ENCODE measurements at regions not wholly inside any gene's neighbourhood (a gene's known extent, or its start where the extent isn't known, plus 50 kb on each side); places are given as distances from the start of the nearest gene placed in this dataset.
A peak's percentile ranks its signal among the peaks of the same experiment; 100 is the strongest.

DNA sequence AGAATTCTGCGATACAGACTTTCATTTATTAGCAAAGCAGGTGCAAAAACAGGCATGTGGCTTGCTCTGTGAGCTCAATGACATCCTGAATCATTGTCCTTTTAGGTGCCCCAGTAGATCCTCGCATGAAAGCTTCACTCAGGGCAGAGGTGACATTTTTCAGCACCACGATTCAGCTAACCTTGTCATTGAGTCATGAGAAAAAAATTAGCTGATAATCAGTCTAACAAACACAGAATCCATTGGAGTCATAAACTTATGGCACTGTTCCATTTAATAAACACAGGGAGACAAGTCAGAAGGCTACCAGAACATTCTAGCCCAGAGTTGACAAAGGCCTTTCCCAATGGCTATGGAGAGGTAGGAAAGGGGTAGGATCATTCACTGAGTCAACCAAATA is 104.8 kb upstream of the RAD23B start:
- H3K4me3 Mint-ChIP-seq, result no peak overlapping the region
- peaks cover 17% of the 10 kb centered on the region for H3K9me3 Mint-ChIP-seq
- H3K36me3 Mint-ChIP-seq (ENCODE audit: low read depth), result no peaks in the 10 kb centered on the region
- H3K27ac Mint-ChIP-seq, result no peak overlapping the region
- peaks cover 3% of the 10 kb centered on the region for H3K27me3 Mint-ChIP-seq
- H3K4me1 Mint-ChIP-seq (ENCODE audit: low read depth), result no peaks in the 10 kb centered on the region
- intact Hi-C loops (cut with micrococcal nuclease), result no loop called here

DNA sequence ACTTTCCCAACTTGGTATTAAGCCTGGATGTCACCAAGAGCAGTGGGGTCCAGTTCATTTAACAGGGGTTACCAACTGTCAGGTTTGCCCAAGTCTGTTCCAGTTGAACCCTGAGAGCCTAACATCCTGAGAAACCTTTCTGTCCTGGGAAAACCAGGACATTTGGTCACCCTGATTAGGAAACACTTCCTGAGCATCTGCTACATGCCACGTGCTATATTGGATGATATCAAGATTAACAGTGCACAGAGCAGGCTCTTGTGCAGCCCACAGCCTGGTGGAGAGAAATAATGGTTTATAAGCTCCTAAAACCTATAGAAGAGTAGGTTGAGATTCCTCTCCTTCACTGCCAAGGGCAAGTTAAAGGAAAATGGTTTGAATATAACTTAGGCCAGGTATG is 102.9 kb upstream of the RAD23B start:
- Mint-ChIP-seq H3K4me1 (ENCODE audit: low read depth) (no peaks in the 10 kb centered on the region), H3K27me3 (peaks cover 8% of the 10 kb centered on the region), H3K4me3 (no peak overlapping the region), H3K36me3 (ENCODE audit: low read depth) (no peaks in the 10 kb centered on the region), H3K27ac (no peak overlapping the region), H3K9me3 (peaks cover 24% of the 10 kb centered on the region)
- intact Hi-C loops (cut with micrococcal nuclease), result no loop called here

- Mint-ChIP-seq H3K27ac (no peak overlapping the region), H3K4me3 (no peak overlapping the region), H3K9me3 (peaks cover 24% of the 10 kb centered on the region), H3K27me3 (peaks cover 8% of the 10 kb centered on the region), H3K4me1 (ENCODE audit: low read depth) (no peaks in the 10 kb centered on the region), H3K36me3 (ENCODE audit: low read depth) (no peaks in the 10 kb centered on the region)
- intact Hi-C loops (cut with micrococcal nuclease), result no loop called here
Measured at GRCh38 chr9:107183176-107183575, 99.9 kb upstream of the RAD23B start.

DNA sequence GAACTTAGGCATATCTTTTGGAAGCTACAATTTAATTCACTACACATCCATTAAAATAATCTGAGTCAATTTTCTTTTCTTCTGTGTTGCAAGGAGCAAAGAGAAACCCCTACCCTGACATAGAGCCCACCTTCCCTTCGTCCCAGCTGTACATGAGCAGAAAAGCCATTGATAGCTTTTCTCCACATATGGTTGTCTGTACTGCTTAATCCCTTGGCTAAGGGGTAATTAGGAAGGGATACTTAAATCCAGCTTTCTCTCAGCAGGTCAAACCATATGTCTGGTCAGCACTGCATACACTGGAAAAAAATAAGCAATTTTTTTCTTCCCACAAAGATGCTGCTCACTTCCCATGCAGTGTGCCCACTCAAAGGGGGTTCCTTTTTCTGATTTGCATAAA is 94.7 kb upstream of the RAD23B start:
- H3K4me3 Mint-ChIP-seq, result no peak overlapping the region
- H3K9me3 Mint-ChIP-seq, result peaks cover 6% of the 10 kb centered on the region
- H3K27me3 Mint-ChIP-seq, result peaks cover 17% of the 10 kb centered on the region
- no peak overlapping the region for H3K27ac Mint-ChIP-seq
- no peaks in the 10 kb centered on the region for H3K4me1 Mint-ChIP-seq (ENCODE audit: low read depth)
- no peaks in the 10 kb centered on the region for H3K36me3 Mint-ChIP-seq (ENCODE audit: low read depth)
- intact Hi-C loops (cut with micrococcal nuclease), result no loop called here

- intact Hi-C loops (cut with micrococcal nuclease), result no loop called here
- no peak overlapping the region for H3K4me3 Mint-ChIP-seq
- H3K27ac Mint-ChIP-seq, result no peak overlapping the region
- H3K36me3 Mint-ChIP-seq (ENCODE audit: low read depth), result no peaks in the 10 kb centered on the region
- no peaks in the 10 kb centered on the region for H3K9me3 Mint-ChIP-seq
- peaks cover 16% of the 10 kb centered on the region for H3K27me3 Mint-ChIP-seq
- no peaks in the 10 kb centered on the region for H3K4me1 Mint-ChIP-seq (ENCODE audit: low read depth)
Measured at GRCh38 chr9:107190061-107190935, 92.8 kb upstream of the RAD23B start.

DNA sequence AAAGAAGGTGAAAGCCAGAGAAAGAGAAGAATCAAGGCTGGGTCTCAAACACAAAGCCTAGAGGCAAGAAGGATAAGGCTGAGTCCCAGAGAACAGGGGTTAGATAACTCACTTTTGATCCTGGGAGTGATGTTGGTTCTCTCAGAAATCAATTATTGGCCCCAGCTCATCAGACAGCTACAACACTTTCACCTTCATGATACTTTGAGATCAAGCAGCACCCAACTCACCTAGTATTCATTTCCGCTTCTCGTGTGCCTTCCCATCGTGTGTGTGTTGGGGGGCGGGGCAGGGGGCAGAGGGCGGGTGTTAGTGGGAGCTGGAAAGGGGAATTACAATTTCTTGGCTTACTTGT is 92.2 kb upstream of the RAD23B start:
- Mint-ChIP-seq H3K4me1 (ENCODE audit: low read depth) (no peaks in the 10 kb centered on the region), H3K27ac (no peak overlapping the region), H3K36me3 (ENCODE audit: low read depth) (no peaks in the 10 kb centered on the region), H3K9me3 (no peaks in the 10 kb centered on the region), H3K4me3 (no peak overlapping the region), H3K27me3 (peaks cover 18% of the 10 kb centered on the region)
- intact Hi-C loops (cut with micrococcal nuclease), result no loop called here

GRCh38 chr9:107193251-107193650 is 89.8 kb upstream of the RAD23B start:
- Mint-ChIP-seq H3K27me3 (peaks cover 18% of the 10 kb centered on the region), H3K4me1 (ENCODE audit: low read depth) (no peaks in the 10 kb centered on the region), H3K9me3 (peaks cover 17% of the 10 kb centered on the region), H3K36me3 (ENCODE audit: low read depth) (no peaks in the 10 kb centered on the region), H3K27ac (no peak overlapping the region), H3K4me3 (no peak overlapping the region)
- intact Hi-C loops (cut with micrococcal nuclease), result no loop called here

GRCh38 chr9:107198718-107199117 is 84.4 kb upstream of the RAD23B start:
- Mint-ChIP-seq H3K9me3 (peaks cover 36% of the 10 kb centered on the region), H3K27me3 (peaks cover 5% of the 10 kb centered on the region), H3K36me3 (ENCODE audit: low read depth) (no peaks in the 10 kb centered on the region), H3K4me1 (ENCODE audit: low read depth) (no peaks in the 10 kb centered on the region), H3K4me3 (no peak overlapping the region), H3K27ac (no peak overlapping the region)
- intact Hi-C loops (cut with micrococcal nuclease), result no loop called here

GRCh38 chr9:107208121-107208520 is 75.0 kb upstream of the RAD23B start:
- Mint-ChIP-seq H3K4me1 (ENCODE audit: low read depth) (peaks cover 3% of the 10 kb centered on the region), H3K9me3 (peaks cover 10% of the 10 kb centered on the region), H3K27ac (no peak overlapping the region), H3K36me3 (ENCODE audit: low read depth) (no peaks in the 10 kb centered on the region), H3K27me3 (peaks cover 4% of the 10 kb centered on the region), H3K4me3 (no peak overlapping the region)
- intact Hi-C loops (cut with micrococcal nuclease), result no loop called here

DNA sequence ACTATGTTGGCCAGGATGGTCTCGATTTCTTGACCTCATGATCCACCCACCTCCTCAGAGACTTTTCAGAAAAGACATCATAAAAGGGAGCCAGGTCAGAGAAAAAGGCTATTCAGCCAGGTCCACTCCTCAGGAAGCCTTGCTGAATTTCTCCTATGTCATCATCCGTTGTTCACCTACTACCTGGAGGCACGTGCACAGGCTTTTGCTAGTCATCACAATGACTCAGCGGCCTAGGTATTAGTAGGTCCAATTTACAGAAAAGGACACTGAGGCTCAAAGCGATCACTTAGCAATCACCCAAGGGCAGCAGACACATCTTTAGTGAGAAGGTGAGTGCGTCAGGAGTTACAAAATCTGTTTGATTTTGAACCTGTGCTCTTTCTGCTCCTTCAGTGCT is 72.3 kb upstream of the RAD23B start:
- H3K27me3 Mint-ChIP-seq, result peaks cover 4% of the 10 kb centered on the region
- no peak overlapping the region for H3K27ac Mint-ChIP-seq
- peaks cover 13% of the 10 kb centered on the region for H3K4me1 Mint-ChIP-seq (ENCODE audit: low read depth)
- H3K4me3 Mint-ChIP-seq, result no peak overlapping the region
- H3K36me3 Mint-ChIP-seq (ENCODE audit: low read depth), result no peaks in the 10 kb centered on the region
- intact Hi-C loops (cut with micrococcal nuclease), result no loop called here
- H3K9me3 Mint-ChIP-seq, result no peaks in the 10 kb centered on the region

DNA sequence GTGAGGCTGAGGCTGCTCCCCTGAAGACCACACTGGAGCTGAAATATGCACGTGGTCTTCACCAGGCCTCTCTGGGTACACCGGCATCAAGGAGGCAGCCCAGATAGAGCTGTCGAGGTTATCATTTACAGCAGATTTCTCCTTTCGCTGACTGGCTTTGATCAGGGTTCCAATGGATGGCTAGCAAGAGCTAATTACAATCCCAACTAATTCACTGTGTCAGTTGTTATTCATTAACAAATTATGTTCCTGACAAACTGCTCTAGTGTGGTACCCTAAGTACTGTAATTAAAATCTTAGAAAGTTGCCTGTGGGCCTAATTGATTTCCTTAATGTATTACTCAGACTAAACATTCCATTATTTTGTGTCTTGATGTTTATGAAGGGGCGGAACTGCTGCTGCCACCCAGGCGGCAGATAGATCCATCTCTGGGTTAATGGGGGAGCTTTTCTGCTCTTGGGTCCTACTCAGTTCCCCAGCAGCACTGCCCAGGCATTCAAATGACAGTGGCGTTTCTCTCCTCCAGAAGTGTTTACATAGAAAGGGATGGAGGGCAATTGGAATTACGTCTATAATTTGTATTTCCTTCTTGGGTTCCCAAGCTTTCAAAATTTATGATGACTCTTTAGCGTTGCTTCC is 71.7 kb upstream of the RAD23B start:
- Mint-ChIP-seq H3K9me3 (no peaks in the 10 kb centered on the region), H3K4me1 (ENCODE audit: low read depth) (peaks cover 13% of the 10 kb centered on the region), H3K36me3 (ENCODE audit: low read depth) (no peaks in the 10 kb centered on the region), H3K27ac (no peak overlapping the region), H3K27me3 (peaks cover 2% of the 10 kb centered on the region), H3K4me3 (no peak overlapping the region)
- intact Hi-C loops (cut with micrococcal nuclease), result no loop called here

DNA sequence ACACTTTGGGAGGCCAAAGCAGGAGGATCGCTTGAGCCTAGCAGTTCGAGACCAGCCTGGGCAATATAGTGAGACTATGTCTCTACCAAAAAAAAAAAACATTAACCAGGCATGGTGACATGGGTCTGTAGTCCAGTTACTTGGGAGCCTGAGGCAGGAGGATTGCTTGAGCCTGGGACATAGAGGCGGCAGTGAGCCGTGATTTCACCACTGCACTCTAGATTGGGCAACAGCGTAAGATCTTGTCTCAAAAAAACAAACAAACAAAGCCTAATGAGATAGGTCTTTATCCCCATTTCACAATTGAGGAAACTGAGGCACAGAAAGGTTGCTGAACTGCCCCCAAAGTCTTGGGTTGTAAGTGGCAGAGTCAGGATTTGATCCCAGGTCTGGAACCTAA is 70.5 kb upstream of the RAD23B start:
- intact Hi-C loops (cut with micrococcal nuclease), result no loop called here
- Mint-ChIP-seq H3K4me1 (ENCODE audit: low read depth) (peaks cover 13% of the 10 kb centered on the region), H3K4me3 (no peak overlapping the region), H3K9me3 (no peaks in the 10 kb centered on the region), H3K36me3 (ENCODE audit: low read depth) (no peaks in the 10 kb centered on the region), H3K27ac (no peak overlapping the region), H3K27me3 (peaks cover under 1% of the 10 kb centered on the region)

- no peak overlapping the region for H3K4me3 Mint-ChIP-seq
- peaks cover 13% of the 10 kb centered on the region for H3K4me1 Mint-ChIP-seq (ENCODE audit: low read depth)
- H3K27ac Mint-ChIP-seq, result no peak overlapping the region
- intact Hi-C loops (cut with micrococcal nuclease), result no loop called here
- H3K36me3 Mint-ChIP-seq (ENCODE audit: low read depth), result no peaks in the 10 kb centered on the region
- no peaks in the 10 kb centered on the region for H3K27me3 Mint-ChIP-seq
- H3K9me3 Mint-ChIP-seq, result no peaks in the 10 kb centered on the region
Measured at GRCh38 chr9:107213080-107213479, 70.0 kb upstream of the RAD23B start.

DNA sequence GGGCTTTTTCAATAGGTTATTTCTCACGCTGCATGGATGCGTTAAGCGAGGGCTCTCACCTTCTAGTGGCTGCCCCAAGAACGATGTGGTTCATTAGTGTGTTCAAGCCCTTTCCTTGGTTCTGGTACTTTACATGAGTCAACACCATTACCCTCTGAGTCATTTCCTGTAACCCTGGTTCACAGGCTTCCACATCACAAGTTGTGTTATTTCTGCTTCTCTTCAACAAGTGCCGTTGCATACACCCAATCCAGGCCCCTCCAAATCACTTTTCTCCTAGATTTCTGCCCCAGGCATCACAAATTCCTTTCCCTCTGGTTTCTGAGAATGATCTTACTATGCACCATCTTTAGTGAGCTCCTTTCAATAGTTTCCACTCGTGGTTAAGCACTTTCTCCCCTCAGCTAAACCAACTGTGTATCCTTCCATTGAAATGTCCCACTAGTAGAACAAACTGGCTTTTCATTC is 69.5 kb upstream of the RAD23B start:
- Mint-ChIP-seq H3K36me3 (ENCODE audit: low read depth) (no peaks in the 10 kb centered on the region), H3K27me3 (no peaks in the 10 kb centered on the region), H3K9me3 (no peaks in the 10 kb centered on the region), H3K4me1 (ENCODE audit: low read depth) (peaks cover 14% of the 10 kb centered on the region), H3K27ac (peak overlapping the region; percentile 10), H3K4me3 (no peak overlapping the region)
- intact Hi-C loops (cut with micrococcal nuclease), result no loop called here

Data from dendritic cell treated with granulocyte-macrophage colony-stimulating factor and Interleukin-4, amounts not matched to agents 40 ng/mL and 50 ng/mL, for 4 days (primary cell).